ENCODE measurements at regions not wholly inside any gene's neighbourhood (a gene's known extent, or its start where the extent isn't known, plus 50 kb on each side); places are given as distances from the start of the nearest gene placed in this dataset.

DNA sequence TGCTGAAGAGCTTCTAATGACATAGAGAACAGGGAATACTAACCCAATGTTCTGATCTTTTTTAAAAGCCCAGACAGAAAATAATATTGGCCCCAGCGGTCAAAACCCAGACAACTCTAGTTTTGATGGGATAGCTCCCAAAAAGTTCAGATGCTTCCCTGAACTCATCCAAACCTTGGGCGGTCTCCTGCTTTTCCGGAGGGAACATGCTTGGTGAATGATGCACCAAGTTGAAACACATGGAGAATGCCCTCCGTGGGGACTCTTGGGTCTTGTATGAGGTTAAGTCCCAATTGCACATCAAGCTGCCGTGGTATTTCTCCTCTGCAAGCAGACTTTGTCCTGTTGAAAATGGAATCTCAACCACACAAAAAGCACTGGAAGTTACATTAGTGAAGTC lies 120.7 kb upstream of the CTAGE1 start:
- RAD21 ChIA-PET (ENCODE audit: low non-redundant PET in 1 of 2, low total read pairs in 2 of 2, uncharacterized antibody in 2 of 2, unreplicated experiment in 2 of 2), result no interaction called here
- Histone ChIP-seq H3K4me1 (ENCODE audit: control insufficient read depth in 1 of 2, insufficient read depth in 2 of 2, low read length in 2 of 2) (no peaks in the 10 kb centered on the region; a peak in 1 of 4 replicates), H3K9ac (ENCODE audit: low read length) (no peak overlapping the region), H4K20me1 (ENCODE audit: insufficient read depth) (no peaks in the 10 kb centered on the region), H3K9me2 (ENCODE audit: insufficient read depth) (no peaks in the 10 kb centered on the region), H3K4me2 (ENCODE audit: low read length) (no peak overlapping the region), H3K27me3 (ENCODE audit: insufficient read depth, low read length) (no peaks in the 10 kb centered on the region), H3K36me3 (ENCODE audit: control insufficient read depth in 1 of 2, insufficient read depth in 2 of 2, low read length in 2 of 2) (no peaks in the 10 kb centered on the region), H3K27ac (ENCODE audit: low read depth, low read length) (no peak overlapping the region), H3K79me2 (ENCODE audit: insufficient read depth, low read length) (no peaks in the 10 kb centered on the region), H2AFZ (ENCODE audit: low read depth, low read length, poor library complexity, severe bottlenecking) (no peak overlapping the region), H3K4me3 (replicated peaks in 1 of 2; ENCODE audit: low read depth in 1 of 2, low read length in 2 of 2) (no peak overlapping the region), H3K9me3 (ENCODE audit: control insufficient read depth in 1 of 2, insufficient read depth in 1 of 2, low read depth in 1 of 2, low read length in 2 of 2) (no peaks in the 10 kb centered on the region)
- CTCF ChIA-PET, result no interaction called here
- intact Hi-C loops (cut with micrococcal nuclease), result no loop called here
- ATAC-seq (no peak), DNase-seq (ENCODE audit: low read depth, low spot score) (no peak)
- TF ChIP-seq EGR1 (IDR thresholded peaks at IDR 0.05; ENCODE audit: low read depth), result no peak
- TF ChIP-seq EZH2 (IDR thresholded peaks at IDR 0.05), result no peak
- TF ChIP-seq, protein P1, sequence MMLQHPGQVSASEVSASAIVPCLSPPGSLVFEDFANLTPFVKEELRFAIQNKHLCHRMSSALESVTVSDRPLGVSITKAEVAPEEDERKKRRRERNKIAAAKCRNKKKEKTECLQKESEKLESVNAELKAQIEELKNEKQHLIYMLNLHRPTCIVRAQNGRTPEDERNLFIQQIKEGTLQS (IDR thresholded peaks at IDR 0.05), result no peak
- no peak for TF ChIP-seq ZFX (IDR thresholded peaks at IDR 0.05)
- TF ChIP-seq RAD21 (IDR thresholded peaks at IDR 0.05; ENCODE audit: low read depth), result no peak
- TF ChIP-seq JUND (IDR thresholded peaks at IDR 0.05), result no peak
- no peak for TF ChIP-seq SP1 (IDR thresholded peaks at IDR 0.05; ENCODE audit: low read depth)
- no peak for TF ChIP-seq YY1 (IDR thresholded peaks at IDR 0.05; ENCODE audit: extremely low read depth, insufficient replicate concordance, low read depth, low read length)
- no peak for TF ChIP-seq SRF (IDR thresholded peaks at IDR 0.05; ENCODE audit: low read depth)
- TF ChIP-seq ELF1 (IDR thresholded peaks at IDR 0.05; ENCODE audit: borderline replicate concordance, low read depth), result no peak
- TF ChIP-seq CEBPB (IDR thresholded peaks at IDR 0.05; ENCODE audit: low read depth), result no peak
- TF ChIP-seq, protein P2, sequence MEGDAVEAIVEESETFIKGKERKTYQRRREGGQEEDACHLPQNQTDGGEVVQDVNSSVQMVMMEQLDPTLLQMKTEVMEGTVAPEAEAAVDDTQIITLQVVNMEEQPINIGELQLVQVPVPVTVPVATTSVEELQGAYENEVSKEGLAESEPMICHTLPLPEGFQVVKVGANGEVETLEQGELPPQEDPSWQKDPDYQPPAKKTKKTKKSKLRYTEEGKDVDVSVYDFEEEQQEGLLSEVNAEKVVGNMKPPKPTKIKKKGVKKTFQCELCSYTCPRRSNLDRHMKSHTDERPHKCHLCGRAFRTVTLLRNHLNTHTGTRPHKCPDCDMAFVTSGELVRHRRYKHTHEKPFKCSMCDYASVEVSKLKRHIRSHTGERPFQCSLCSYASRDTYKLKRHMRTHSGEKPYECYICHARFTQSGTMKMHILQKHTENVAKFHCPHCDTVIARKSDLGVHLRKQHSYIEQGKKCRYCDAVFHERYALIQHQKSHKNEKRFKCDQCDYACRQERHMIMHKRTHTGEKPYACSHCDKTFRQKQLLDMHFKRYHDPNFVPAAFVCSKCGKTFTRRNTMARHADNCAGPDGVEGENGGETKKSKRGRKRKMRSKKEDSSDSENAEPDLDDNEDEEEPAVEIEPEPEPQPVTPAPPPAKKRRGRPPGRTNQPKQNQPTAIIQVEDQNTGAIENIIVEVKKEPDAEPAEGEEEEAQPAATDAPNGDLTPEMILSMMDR (IDR thresholded peaks at IDR 0.05 in 2 of 3, conservative IDR thresholded peaks at IDR 0.05 in 1 of 3; ENCODE audit: borderline replicate concordance in 1 of 3, insufficient read depth in 1 of 3, low read depth in 2 of 3, low read length in 2 of 3), result no peak
- no TSS peak for BruUV-seq (replicated peaks)
- POLR2A ChIA-PET, result no interaction called here

All from HCT116 (cell line).